ENCODE measurements at regions not wholly inside any gene's neighbourhood (a gene's known extent, or its start where the extent isn't known, plus 50 kb on each side); places are given as distances from the start of the nearest gene placed in this dataset.

DNA sequence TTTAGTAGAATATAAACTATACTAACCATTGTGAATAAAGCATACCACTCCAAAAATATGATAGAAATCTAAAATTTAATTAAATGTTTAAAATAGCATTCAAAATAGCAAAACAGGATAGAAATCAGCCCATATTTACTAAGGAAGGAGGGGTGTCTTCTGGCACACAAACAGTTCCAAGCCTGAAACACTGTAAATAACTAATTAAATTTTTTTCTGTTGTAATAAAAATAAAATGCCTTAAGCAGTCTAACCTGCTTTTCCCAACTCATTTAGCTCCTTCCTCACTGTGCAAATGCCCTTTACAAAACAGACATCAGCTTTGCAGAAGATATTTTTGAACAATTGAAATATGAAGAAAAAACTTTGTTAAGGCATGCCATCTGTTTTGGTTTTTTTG lies 707.1 kb upstream of the USP15 start:
- Histone ChIP-seq H2BK20ac (ENCODE audit: low read length) (no peak overlapping the region), H3K79me2 (ENCODE audit: control insufficient read depth in 1 of 2, insufficient read depth in 2 of 2, low read length in 2 of 2) (no peaks in the 10 kb centered on the region), H2BK15ac (ENCODE audit: low read length) (no peak overlapping the region), H3K4me1 (replicated peaks in 1 of 4; ENCODE audit: control insufficient read depth in 3 of 4, insufficient read depth in 4 of 4, low read length in 3 of 4) (no peaks in the 10 kb centered on the region; a peak in 2 of 7 replicates), H2AK5ac (ENCODE audit: low read depth, low read length) (no peak overlapping the region), H3K14ac (ENCODE audit: insufficient read length) (no peak overlapping the region), H3K23ac (ENCODE audit: insufficient read length) (no peak overlapping the region), H2BK5ac (ENCODE audit: low read depth, low read length) (no peak overlapping the region), H4K5ac (ENCODE audit: insufficient read length, low read depth, low read length) (no peak overlapping the region), H3K4ac (replicated peaks; ENCODE audit: insufficient read length, low read depth, low read length) (no peak overlapping the region), H2BK12ac (ENCODE audit: low read depth, low read length) (no peak overlapping the region), H3K27me3 (replicated peaks in 1 of 4; ENCODE audit: control insufficient read depth in 3 of 4, extremely low read depth in 1 of 4, insufficient read depth in 3 of 4, low read length in 3 of 4) (no peaks in the 10 kb centered on the region), H3K9ac (replicated peaks in 1 of 4; ENCODE audit: extremely low read depth in 1 of 4, low read depth in 3 of 4, low read length in 3 of 4) (no peak overlapping the region), H4K8ac (ENCODE audit: extremely low read depth, insufficient read depth, low read length) (no peak overlapping the region), H3K4me2 (ENCODE audit: insufficient read depth in 1 of 2, low read depth in 2 of 2, low read length in 2 of 2) (no peak overlapping the region), H3K4me3 (ENCODE audit: extremely low read depth in 1 of 4, insufficient read depth in 2 of 4, low read depth in 3 of 4, low read length in 4 of 4) (no peak overlapping the region), H3K36me3 (ENCODE audit: control insufficient read depth in 2 of 4, insufficient read depth in 4 of 4, low read length in 3 of 4) (no peaks in the 10 kb centered on the region), H3K23me2 (ENCODE audit: low read depth, low read length) (no peaks in the 10 kb centered on the region), H3K56ac (replicated peaks; ENCODE audit: insufficient read length, low read depth, low read length) (no peak overlapping the region), H2AFZ (ENCODE audit: low read length) (no peak overlapping the region), H2BK120ac (replicated peaks; ENCODE audit: low read depth, low read length) (no peak overlapping the region), H3K9me3 (ENCODE audit: insufficient read depth in 2 of 2, low read depth in 1 of 2, low read length in 1 of 2) (peaks cover 0 to 2% of the 10 kb centered on the region in 2 experiments; a peak in 1 of 4 replicates), H4K91ac (replicated peaks; ENCODE audit: insufficient read length, low read length) (no peak overlapping the region), H4K20me1 (replicated peaks in 1 of 2; ENCODE audit: control insufficient read depth in 1 of 2, insufficient read depth in 2 of 2, low read length in 2 of 2) (no peaks in the 10 kb centered on the region), H3K79me1 (ENCODE audit: low read depth, low read length) (no peaks in the 10 kb centered on the region), H3K27ac (ENCODE audit: low read depth, low read length) (no peak overlapping the region), H3K18ac (ENCODE audit: extremely low read depth, low read length) (no peak overlapping the region)
- ChIA-PET POLR2A (ENCODE audit: partially characterized antibody) (no interaction called here), CTCF (ENCODE audit: partially characterized antibody) (no interaction called here)
- TF ChIP-seq HDAC6 (IDR thresholded peaks at IDR 0.05; ENCODE audit: low read depth, low read length) (no peak), BRCA1 (IDR thresholded peaks at IDR 0.05; ENCODE audit: low read depth, low read length) (no peak), ASH2L (IDR thresholded peaks at IDR 0.05; ENCODE audit: low read length) (no peak), JUND (IDR thresholded peaks at IDR 0.05; ENCODE audit: low read length) (no peak), GTF2F1 (IDR thresholded peaks at IDR 0.05; ENCODE audit: borderline replicate concordance, low read depth, low read length) (no peak), EP300 (IDR thresholded peaks at IDR 0.05; ENCODE audit: borderline replicate concordance in 1 of 2, low read depth in 2 of 2, low read length in 2 of 2) (no peak), SP2 (IDR thresholded peaks at IDR 0.05; ENCODE audit: low read length) (no peak), POLR2A (IDR thresholded peaks at IDR 0.05; ENCODE audit: control extremely low read depth in 1 of 2, low read depth in 2 of 2, low read length in 2 of 2) (no peak)
- FAIRE-seq (no peak), DNase-seq (ENCODE audit: low read depth in 1 of 2, low spot score in 2 of 2) (no peak)
